ENCODE measurements at regions not wholly inside any gene's neighbourhood (a gene's known extent, or its start where the extent isn't known, plus 50 kb on each side); places are given as distances from the start of the nearest gene placed in this dataset.

DNA sequence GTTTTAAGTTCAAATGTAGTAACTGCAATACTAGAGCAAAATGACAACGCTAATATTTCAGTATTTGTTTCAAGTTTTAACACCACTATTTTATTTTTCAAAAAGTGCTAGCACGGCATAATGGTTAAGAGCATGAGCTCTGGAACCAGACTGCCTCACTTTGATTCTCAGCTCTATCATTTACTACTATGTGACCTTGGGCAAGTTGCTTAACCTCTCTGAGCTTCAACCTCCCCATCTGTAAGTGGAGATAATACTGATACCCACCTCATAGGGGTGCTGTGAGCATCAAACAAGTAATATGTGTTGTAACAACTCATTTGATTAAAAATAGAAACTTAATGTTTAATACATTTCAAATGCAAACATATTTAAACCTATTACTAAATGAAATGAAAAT is 115.4 kb upstream of the NPHP3 start:
- DNase-seq (ENCODE audit: insufficient read length, low spot score) (no peak), FAIRE-seq (no peak)

DNA sequence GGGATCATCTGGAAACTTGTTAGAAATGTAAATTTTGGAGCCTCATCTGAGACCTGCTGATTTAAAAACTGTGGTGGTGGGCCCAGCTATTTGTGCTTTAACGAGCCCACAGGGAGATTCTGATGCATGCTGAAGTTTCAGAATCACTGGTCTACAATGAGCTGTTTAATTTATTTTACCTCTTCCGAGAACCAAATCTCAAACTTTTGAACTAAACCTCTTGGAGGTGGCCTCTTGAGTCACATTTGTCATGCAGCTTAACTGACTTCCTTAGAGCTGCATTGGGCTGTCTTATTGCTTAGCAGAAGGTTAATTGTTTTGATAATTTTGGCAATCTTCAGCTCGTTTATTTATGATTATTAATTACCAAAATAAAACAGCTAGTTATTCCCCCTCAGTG is 112.1 kb upstream of the NPHP3 start:
- DNase-seq (ENCODE audit: insufficient read length, low spot score) (no peak), FAIRE-seq (no peak)

DNA sequence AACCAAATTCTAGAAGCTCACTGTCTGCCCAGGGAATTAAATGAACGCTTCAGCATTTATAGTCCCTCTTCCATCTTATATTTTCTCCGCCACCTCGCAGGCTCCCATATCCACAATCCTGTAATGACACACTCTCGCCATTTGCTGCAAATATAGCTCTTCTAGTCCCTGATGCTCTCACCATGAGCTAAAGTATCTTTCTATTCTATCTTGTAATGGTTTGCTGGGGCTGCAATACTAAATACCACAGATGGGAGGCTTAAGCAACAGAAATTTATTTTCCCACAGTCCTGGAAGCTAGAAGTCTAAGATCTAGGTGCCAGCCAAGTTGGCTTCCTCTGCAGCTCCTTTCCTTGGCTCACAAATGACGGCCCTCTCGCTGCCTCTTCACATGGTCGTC is 106.9 kb upstream of the NPHP3 start:
- FAIRE-seq (no peak), DNase-seq (ENCODE audit: insufficient read length, low spot score) (no peak)

GRCh38 chr3:132822837-132823236 is 100.6 kb upstream of the NPHP3 start:
- DNase-seq (ENCODE audit: insufficient read length, low spot score) = no peak
- no peak for FAIRE-seq

- DNase-seq (ENCODE audit: insufficient read length, low spot score) = no peak
- no peak for FAIRE-seq
These were observed 100.1 kb upstream of the NPHP3 start for GRCh38 chr3:132822266-132822665.

DNA sequence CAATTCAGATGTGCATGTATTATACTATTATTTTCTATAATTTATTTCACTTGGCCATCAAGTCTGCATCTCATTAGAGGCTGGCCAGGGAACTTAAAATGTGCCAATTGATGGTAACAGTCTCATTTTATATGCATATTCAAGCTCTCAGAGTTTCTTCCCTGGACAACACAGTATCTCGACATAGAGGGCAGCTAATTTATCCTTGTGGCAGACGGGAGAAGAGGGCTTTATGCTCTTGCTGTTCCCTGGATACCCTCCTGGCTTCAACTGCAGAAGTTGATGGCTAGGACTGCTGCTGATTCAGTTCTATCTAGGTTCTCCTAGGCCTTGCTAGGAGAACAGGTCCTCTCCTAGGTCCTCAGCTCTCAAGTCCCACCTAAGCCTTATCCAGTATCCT is 99.1 kb upstream of the NPHP3 start:
- DNase-seq (ENCODE audit: insufficient read length, low spot score) = no peak
- FAIRE-seq = no peak

DNA sequence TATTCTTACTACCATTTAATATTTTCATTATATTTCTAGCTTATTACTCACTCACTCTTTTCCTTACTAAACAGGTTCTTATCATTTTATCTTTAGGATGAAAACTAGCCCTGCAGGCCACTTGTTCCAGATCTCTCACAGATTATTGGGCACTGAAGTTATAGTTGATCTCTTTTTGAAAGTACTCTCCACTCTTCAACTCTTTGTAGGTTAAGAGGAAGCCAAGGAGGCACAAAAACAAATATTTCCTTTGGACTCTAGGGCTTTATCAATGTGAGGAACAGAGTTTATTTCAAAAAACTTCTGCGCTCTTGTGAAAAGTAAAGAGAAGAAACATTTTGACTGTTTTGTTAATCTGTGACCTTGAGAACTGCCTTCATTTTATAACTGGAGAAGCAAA is 96.0 kb upstream of the NPHP3 start:
- FAIRE-seq (no peak), DNase-seq (ENCODE audit: insufficient read length, low spot score) (no peak)

DNA sequence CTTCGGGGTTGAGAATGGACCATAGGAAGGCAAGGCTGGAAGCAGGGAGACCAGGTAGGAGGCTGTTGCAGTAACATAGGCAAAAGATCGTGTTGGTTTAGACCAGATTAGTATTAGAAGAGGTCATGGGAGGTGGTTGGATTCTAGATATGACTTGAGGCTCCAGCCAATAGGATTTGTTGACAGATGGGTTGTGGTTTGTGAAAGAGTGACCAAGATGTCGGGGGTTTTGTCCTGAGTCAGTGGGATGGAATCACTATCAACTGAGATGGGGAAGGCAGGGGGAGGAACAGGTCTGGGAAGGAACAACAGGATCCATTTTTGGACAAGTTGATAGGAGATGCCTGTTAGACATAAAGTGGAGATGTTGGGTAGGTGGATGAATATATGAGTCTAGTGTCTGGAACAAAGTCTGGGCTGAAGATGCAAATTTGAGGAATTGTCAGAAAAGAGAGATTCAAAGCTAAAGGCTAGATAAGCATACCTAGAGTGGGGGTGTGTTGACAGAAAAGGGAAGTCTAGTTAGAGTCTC is 95.5 kb upstream of the NPHP3 start:
- DNase-seq (ENCODE audit: insufficient read length, low spot score) (no peak), FAIRE-seq (no peak)

GRCh38 chr3:132805071-132805470 is 82.9 kb upstream of the NPHP3 start:
- FAIRE-seq (no peak), DNase-seq (ENCODE audit: insufficient read length, low spot score) (no peak)

DNA sequence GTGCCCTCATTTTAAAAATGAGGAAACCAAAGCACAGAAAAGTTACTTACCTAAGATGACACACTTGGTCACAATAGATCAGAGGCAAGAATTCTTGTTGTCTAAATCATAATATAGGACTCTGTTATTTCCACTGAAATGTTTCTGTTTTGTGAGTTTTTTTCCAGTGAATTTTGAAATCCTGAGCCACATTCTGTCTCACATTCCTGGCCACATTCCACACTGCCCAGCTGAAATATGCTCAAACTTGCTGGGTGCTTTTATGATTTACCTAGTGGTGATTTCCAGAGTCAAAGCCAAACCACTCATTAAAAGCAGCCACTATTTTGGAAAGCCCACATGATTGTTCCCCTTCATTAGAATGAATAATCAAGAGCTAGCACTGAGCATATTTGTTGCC is 82.3 kb upstream of the NPHP3 start:
- DNase-seq (ENCODE audit: insufficient read length, low spot score) = peak; percentile 15
- no peak for FAIRE-seq

DNA sequence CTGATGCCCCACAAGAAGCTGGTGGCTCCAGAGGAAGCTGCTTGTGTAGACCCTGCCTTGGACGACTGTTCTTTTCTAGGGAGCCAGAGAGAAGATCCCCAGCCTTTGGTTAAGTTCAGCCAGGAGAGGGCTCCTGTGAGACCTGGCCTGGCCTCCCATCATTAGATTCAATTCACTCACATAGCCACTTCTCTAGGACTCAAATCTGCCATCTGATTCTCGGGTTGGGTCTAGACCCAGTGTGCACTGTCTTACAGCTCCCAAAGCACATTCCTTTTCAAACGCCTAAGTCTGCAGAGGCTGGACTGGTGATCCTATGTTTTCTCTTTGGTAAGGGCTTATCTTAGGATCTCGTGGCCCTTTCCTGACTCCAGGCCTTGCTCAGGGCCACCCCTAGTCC is 81.7 kb upstream of the NPHP3 start:
- FAIRE-seq = no peak

DNA sequence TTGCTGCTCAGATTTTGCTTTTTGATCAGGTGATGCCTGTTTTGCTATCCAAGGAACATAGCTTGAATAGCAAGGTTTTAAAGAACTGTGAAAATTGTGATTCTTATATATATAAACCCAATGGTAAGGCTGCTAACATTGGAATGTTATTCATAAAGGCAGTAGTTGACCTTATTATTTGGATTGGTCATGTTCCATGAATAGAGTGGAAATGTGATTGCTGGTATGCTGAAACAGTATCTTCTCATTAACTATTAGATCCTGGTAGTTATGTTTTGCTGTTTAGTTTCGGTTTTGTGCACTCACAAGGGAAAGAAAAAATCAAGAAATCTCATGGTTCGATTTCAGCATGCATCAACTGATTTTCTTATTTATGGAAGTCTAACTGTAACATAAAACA is 78.7 kb upstream of the NPHP3 start:
- FAIRE-seq (no peak), DNase-seq (ENCODE audit: insufficient read length, low spot score) (no peak)

More for the DNA sequence above, 81.7 kb upstream of the NPHP3 start:
- no peak for DNase-seq (ENCODE audit: insufficient read length, low spot score)

DNA sequence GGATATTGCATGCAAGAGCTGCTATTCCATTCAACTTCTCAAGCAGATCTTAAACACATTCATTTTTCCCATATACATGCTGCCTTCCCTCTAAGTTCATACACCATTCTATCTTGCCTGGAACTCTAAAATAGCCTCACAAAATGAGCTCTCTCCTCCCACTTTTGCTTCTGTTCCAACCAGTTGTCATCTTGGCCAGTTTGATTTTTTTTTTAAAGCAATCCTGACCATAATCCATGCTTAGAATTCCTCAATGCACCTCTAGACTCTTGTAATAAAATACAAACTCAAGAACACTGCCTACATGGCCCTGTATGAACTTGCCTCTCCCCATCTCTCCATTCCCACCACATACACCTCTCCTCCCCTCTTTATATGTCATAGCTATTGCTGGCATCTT is 68.6 kb upstream of the NPHP3 start:
- FAIRE-seq = no peak
- DNase-seq (ENCODE audit: insufficient read length, low spot score) = no peak

DNA sequence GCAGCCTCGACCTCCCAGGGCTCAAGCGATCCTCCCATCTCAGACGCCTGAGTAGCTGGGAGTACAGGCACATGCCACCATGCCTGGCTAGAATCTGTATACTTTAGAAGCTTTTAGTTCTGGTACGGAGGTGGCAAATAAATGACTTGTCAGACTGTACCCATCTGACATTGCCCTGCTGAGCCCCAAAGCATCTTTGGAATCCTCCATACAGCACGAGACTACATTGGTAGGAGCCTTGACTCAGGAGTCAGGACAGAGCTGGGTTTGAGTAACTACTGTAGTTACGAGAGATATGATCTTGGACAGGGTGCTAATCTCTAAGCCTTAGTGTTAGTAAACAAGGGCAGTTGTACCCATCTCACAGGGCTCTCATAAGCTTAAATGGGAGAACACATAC is 67.8 kb upstream of the NPHP3 start:
- DNase-seq (ENCODE audit: insufficient read length, low spot score) = no peak
- FAIRE-seq = no peak

DNA sequence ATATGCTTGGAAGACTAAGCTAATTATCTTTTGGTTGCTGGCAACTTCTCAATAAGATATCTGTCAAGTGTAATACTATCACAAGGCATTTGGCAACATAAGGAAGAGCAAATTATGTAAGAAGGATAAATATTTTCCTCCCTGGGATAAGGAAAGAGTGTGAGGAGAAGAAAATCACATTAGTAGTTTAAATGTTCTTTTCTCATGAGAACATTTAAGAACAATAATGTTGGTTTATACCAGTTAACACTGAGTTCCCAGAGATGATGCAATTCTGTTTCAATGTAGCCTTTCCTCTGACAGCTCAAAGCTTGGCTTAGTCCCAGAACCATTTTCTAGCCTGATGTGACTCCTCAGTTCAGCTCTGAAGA is 66.1 kb upstream of the NPHP3 start:
- no peak for FAIRE-seq
- peak; percentile 34 for DNase-seq (ENCODE audit: insufficient read length, low spot score)

DNA sequence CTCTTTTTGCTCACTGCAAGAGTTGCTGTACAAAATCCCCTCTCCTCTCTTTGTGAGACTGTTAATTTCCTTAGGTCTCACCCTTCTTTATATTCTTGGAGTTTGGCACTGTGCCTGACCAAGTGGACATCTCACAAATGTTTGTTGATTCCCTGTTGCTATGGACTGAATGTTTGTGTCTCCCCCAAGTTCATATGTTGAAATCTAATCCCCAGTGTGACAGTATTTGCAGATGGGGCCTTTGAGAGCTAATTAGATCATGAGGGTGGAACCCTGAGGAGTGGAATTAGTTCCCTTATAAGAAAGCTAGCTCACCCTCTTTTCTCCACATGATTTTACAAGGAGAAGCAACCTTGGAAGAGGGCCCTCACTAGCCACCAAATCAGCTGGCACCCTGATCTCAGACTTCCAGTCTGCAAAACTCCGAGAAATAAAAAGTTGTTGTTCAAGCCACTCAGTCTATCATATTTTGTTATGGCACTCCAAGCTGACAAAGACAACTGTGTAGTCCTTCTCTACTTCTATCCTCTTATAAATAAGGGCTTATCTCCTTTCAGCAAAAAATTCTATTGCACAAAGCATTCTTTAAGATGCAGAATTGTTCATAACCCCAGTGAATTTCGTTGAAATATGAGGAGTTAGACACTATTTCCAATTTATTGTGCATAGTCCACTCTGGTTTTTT is 65.5 kb upstream of the NPHP3 start:
- FAIRE-seq (no peak), DNase-seq (ENCODE audit: insufficient read length, low spot score) (no peak)

- FAIRE-seq (no peak), DNase-seq (ENCODE audit: insufficient read length, low spot score) (no peak)
These were observed 64.7 kb upstream of the NPHP3 start for GRCh38 chr3:132786890-132787289.

- DNase-seq (ENCODE audit: insufficient read length, low spot score) (no peak), FAIRE-seq (no peak)
These were observed 63.1 kb upstream of the NPHP3 start for GRCh38 chr3:132785292-132785691.

DNA sequence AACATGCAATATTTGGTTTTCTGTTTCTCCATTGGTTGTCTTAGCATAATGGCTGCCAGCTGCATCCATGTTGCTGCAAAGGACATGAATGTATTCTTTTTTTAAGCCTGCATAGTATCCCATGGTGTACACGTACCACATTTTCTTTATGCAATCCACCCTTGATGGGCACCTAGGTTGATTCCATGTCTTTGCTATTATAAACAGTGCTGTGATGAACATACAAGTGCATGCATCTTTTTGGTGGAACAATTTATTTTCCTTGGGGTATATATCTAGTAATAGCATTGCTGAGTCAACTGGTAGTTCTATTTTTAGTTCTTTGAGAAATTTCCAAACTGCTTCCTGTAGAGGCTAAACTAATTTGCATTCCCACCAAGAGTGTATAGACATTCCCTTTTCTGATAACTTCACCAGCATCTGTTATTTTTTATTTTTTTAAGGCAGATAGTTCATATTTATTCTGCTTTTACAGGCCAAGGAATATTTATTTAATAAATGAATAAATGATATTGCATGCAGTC is 62.4 kb upstream of the NPHP3 start:
- DNase-seq (ENCODE audit: insufficient read length, low spot score) (no peak), FAIRE-seq (no peak)

- DNase-seq (ENCODE audit: insufficient read length, low spot score) (peak; percentile 55), FAIRE-seq (no peak)
These were observed 60.9 kb upstream of the NPHP3 start for GRCh38 chr3:132783152-132783551.

- DNase-seq (ENCODE audit: insufficient read length, low spot score) (no peak), FAIRE-seq (no peak)
These were observed 59.7 kb upstream of the NPHP3 start for GRCh38 chr3:132781922-132782321.

- FAIRE-seq (no peak), DNase-seq (ENCODE audit: insufficient read length, low spot score) (no peak)
These were observed 55.0 kb upstream of the NPHP3 start for GRCh38 chr3:132777171-132777570.
